Fibroblast of lung (primary cell): ENCODE measurements at regions not wholly inside any gene's neighbourhood (a gene's known extent, or its start where the extent isn't known, plus 50 kb on each side); places are given as distances from the start of the nearest gene placed in this dataset.

Source experiments
- DNase-seq, 2 donors: peaks; one replicate each; pipeline versions ENCODE4 v3.0.0 to v3.0.0-alpha.2; 2010; ENCODE audit warnings: low read depth in 2 of 2
- H2AFZ ChIP-seq: 2 replicates; pipeline ENCODE4 v1.5.1; 2012; ENCODE audit warnings: low read length, control low read depth, inconsistent platforms
- H3K27ac ChIP-seq: 2 replicates; pipeline ENCODE4 v1.5.1; 2011; ENCODE audit warnings: low read length, control low read depth; ENCODE audit not compliant: insufficient read depth
- H3K27me3 ChIP-seq: 2 replicates; pipeline ENCODE4 v1.5.1; 2011; ENCODE audit warnings: mild to moderate bottlenecking, low read length; ENCODE audit not compliant: control insufficient read depth, insufficient read depth
- H3K36me3 ChIP-seq: 2 replicates; pipeline ENCODE4 v1.5.1; 2011; ENCODE audit warnings: low read length; ENCODE audit not compliant: control insufficient read depth, insufficient read depth
- H3K4me1 ChIP-seq: 2 replicates; pipeline ENCODE4 v1.5.1; 2011; ENCODE audit warnings: low read length; ENCODE audit not compliant: control insufficient read depth, insufficient read depth; ENCODE audit errors: extremely low read depth
- H3K4me2 ChIP-seq: 2 replicates; pipeline ENCODE4 v1.5.1; 2011; ENCODE audit warnings: low read length, control low read depth; ENCODE audit not compliant: insufficient read depth; ENCODE audit errors: extremely low read depth
- H3K4me3 ChIP-seq, 4 experiments: fragments of 200-600 bp in 1 of 4; sonication (generic) in 1 of 4; replicated peaks in 1 of 4; 2 replicates each; pipeline ENCODE4 v1.5.1; 2011 to 2016; ENCODE audit warnings: low read length in 4 of 4, low read depth in 3 of 4, mild to moderate bottlenecking in 3 of 4, control low read depth in 2 of 4, inconsistent platforms in 1 of 4, mixed read lengths in 1 of 4; ENCODE audit not compliant: insufficient read depth in 1 of 4; ENCODE audit errors: control extremely low read depth in 1 of 4
- H3K79me2 ChIP-seq: 2 replicates; pipeline ENCODE4 v1.5.1; 2012; ENCODE audit warnings: mild to moderate bottlenecking, low read length, inconsistent platforms; ENCODE audit not compliant: control insufficient read depth, insufficient read depth
- H3K9ac ChIP-seq: 2 replicates; pipeline ENCODE4 v1.5.1; 2011; ENCODE audit warnings: mild to moderate bottlenecking, low read length, control low read depth; ENCODE audit not compliant: insufficient read depth
- H3K9me3 ChIP-seq: 2 replicates; pipeline ENCODE4 v1.5.1; 2012; ENCODE audit warnings: low read depth, low read length; ENCODE audit not compliant: control insufficient read depth, insufficient read depth
- H4K20me1 ChIP-seq: 2 replicates; pipeline ENCODE4 v1.5.1; 2011; ENCODE audit warnings: low read length; ENCODE audit not compliant: control insufficient read depth, insufficient read depth; ENCODE audit errors: extremely low read depth
- EZH2 ChIP-seq: IDR thresholded peaks from 2 replicates; pipeline ENCODE4 v1.5.1; 2012; ENCODE audit warnings: low read length, control low read depth, mild to moderate bottlenecking; ENCODE audit errors: missing control alignments
- TF ChIP-seq, protein P1 (sequence below), 2 donors: IDR thresholded peaks in 1 of 2; conservative IDR thresholded peaks in 1 of 2; 1 replicate in 1 of 2; 2 replicates in 1 of 2; pipeline ENCODE4 v1.5.1; 2011 to 2012; ENCODE audit warnings: low read length in 2 of 2, control low read depth in 1 of 2, inconsistent platforms in 1 of 2, low read depth in 1 of 2, mild to moderate bottlenecking in 1 of 2

- DNase-seq: no peak
- no peaks in the 10 kb centered on the region for H3K36me3 ChIP-seq
- H4K20me1 ChIP-seq: no peaks in the 10 kb centered on the region
- H3K9ac ChIP-seq: no peak overlapping the region
- no peaks in the 10 kb centered on the region for H3K9me3 ChIP-seq
- no peaks in the 10 kb centered on the region for H3K79me2 ChIP-seq
- no peaks in the 10 kb centered on the region for H3K4me1 ChIP-seq
- no peaks in the 10 kb centered on the region for H3K27me3 ChIP-seq
- H3K4me2 ChIP-seq: no peak overlapping the region
- no peak overlapping the region for H3K4me3 ChIP-seq
- TF ChIP-seq, protein P1, sequence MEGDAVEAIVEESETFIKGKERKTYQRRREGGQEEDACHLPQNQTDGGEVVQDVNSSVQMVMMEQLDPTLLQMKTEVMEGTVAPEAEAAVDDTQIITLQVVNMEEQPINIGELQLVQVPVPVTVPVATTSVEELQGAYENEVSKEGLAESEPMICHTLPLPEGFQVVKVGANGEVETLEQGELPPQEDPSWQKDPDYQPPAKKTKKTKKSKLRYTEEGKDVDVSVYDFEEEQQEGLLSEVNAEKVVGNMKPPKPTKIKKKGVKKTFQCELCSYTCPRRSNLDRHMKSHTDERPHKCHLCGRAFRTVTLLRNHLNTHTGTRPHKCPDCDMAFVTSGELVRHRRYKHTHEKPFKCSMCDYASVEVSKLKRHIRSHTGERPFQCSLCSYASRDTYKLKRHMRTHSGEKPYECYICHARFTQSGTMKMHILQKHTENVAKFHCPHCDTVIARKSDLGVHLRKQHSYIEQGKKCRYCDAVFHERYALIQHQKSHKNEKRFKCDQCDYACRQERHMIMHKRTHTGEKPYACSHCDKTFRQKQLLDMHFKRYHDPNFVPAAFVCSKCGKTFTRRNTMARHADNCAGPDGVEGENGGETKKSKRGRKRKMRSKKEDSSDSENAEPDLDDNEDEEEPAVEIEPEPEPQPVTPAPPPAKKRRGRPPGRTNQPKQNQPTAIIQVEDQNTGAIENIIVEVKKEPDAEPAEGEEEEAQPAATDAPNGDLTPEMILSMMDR (conservative IDR thresholded peaks at IDR 0.05 in 1 of 2, IDR thresholded peaks at IDR 0.05 in 1 of 2; ENCODE audit: low read depth in 1 of 2, low read length in 2 of 2): no peak
- no peak overlapping the region for H2AFZ ChIP-seq
- no peak overlapping the region for H3K27ac ChIP-seq
These were observed 348.7 kb downstream of the COL12A1 start for GRCh38 chr6:74857157-74857556.

- no peak overlapping the region for H3K9ac ChIP-seq
- H3K27ac ChIP-seq: no peak overlapping the region
- H3K9me3 ChIP-seq: no peaks in the 10 kb centered on the region
- H3K4me1 ChIP-seq: no peaks in the 10 kb centered on the region
- H3K4me3 ChIP-seq: no peak overlapping the region
- H3K4me2 ChIP-seq: no peak overlapping the region
- H4K20me1 ChIP-seq: no peaks in the 10 kb centered on the region
- H2AFZ ChIP-seq: no peak overlapping the region
- DNase-seq: no peak
- no peaks in the 10 kb centered on the region for H3K79me2 ChIP-seq
- no peak for TF ChIP-seq EZH2
- TF ChIP-seq, protein P1 (conservative IDR thresholded peaks at IDR 0.05 in 1 of 2, IDR thresholded peaks at IDR 0.05 in 1 of 2; ENCODE audit: low read depth in 1 of 2, low read length in 2 of 2): no peak
- no peaks in the 10 kb centered on the region for H3K36me3 ChIP-seq
- no peaks in the 10 kb centered on the region for H3K27me3 ChIP-seq
These were observed 351.9 kb downstream of the COL12A1 start for GRCh38 chr6:74853991-74854390.

DNA sequence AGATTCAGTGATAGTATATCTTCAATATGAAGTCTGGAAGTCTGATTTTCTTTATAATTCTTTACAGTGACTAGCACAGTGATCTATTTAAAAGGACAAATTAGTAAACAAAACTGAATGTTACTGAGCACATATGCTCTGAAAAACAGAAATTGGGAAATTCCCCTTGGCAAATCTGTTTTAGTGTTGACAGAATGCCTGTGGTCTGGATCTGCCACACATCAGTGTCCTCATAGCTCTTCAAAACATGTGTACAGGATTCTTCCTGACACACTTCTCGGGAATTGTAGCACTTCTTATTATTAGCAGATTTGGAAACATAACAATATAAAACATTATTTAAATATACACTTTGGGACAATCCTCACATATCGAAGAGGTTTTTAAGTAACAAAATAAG is 354.3 kb downstream of the COL12A1 start:
- Histone ChIP-seq H3K4me2 (no peak overlapping the region), H2AFZ (no peak overlapping the region), H3K27ac (no peak overlapping the region), H3K27me3 (no peaks in the 10 kb centered on the region), H3K4me3 (no peak overlapping the region), H3K4me1 (no peaks in the 10 kb centered on the region), H3K79me2 (no peaks in the 10 kb centered on the region), H3K9ac (no peak overlapping the region), H3K9me3 (no peaks in the 10 kb centered on the region), H4K20me1 (no peaks in the 10 kb centered on the region), H3K36me3 (no peaks in the 10 kb centered on the region)
- peak; percentile 14 to 46 for DNase-seq
- TF ChIP-seq, protein P1 (conservative IDR thresholded peaks at IDR 0.05 in 1 of 2, IDR thresholded peaks at IDR 0.05 in 1 of 2; ENCODE audit: low read depth in 1 of 2, low read length in 2 of 2): no peak
- TF ChIP-seq EZH2: no peak
